DMS114 treated with DMSO at 0.1 percent for 48 hours (cell line): ENCODE measurements at regions not wholly inside any gene's neighbourhood (a gene's known extent, or its start where the extent isn't known, plus 50 kb on each side); places are given as distances from the start of the nearest gene placed in this dataset.
"Not testable (repeated sequence)": the region's sequence is repeated elsewhere in the genome, so short reads cannot be mapped to it uniquely, and the experiment has no call there.

ENCODE experiments used
- DNase-seq: peaks from one replicate; lab custom pipeline; 2025; ENCODE audit not compliant: unreplicated experiment; lab: John Stamatoyannopoulos, UW

DNA sequence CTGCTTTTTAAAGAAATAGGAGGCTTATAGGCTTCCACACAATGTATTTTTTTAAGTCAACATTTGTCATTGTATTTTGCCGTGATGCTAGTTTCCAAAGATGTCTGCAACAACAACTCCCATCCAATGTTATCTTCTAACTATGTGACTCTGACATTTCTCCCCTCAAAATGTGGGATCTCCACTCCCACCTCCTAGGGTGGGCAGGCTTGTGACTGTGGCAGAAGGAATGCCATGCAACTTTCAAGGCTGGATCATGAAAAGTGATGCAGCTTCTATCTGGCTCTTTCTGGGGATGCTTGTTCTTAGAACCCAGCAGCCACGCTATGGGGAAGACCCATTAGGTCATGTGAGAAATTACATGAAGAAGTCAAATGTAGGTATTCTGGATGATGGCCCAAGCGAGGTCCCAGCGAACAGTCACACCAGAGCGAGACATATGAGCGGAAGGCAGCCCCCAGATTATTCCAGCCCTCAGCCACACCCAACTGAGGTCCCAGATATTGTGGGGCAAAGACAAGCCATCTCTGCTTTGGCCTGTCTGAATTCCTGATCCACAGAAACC lies 124.3 kb downstream of the BDH1 start:
- DNase-seq, result no peak

DNA sequence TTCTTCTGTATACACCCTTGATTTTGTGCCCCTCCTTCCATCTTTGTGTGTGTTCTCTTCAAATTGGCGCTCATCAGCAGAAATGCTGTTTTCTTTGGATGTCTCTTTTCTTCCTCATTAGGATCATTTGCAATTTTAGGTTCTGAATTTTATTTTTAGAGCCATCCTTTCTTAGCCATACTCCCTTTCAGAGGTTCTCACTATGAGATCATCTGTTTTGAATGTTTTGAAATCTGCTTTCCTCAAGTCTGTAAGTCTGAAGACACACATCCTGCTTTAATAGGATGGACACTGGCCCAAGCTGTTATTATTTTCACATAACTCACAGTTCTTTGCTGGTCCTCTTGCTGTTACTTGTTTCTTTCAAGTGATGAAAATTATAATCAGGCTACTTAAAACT lies 124.8 kb downstream of the BDH1 start:
- DNase-seq, result no peak

DNA sequence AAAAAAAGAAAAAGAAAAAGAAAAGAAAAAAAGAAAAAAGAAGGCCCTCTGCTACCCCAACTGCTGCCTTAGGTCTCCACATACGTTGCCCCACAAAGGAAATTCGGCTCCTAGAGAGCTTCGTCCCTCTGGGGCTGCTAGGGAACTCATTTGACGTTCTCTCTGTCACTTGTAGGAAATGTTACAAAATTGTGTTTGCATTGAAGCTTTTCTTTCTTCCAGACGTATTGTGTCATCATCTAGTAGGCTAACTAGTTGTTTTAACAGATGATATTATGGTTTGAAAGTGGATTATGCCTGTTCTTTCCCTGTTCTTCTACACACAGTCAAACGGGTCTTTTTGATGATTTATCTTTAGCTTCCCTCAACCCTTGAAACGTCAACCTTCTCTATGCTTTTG lies 125.3 kb downstream of the BDH1 start:
- DNase-seq, result no peak

DNA sequence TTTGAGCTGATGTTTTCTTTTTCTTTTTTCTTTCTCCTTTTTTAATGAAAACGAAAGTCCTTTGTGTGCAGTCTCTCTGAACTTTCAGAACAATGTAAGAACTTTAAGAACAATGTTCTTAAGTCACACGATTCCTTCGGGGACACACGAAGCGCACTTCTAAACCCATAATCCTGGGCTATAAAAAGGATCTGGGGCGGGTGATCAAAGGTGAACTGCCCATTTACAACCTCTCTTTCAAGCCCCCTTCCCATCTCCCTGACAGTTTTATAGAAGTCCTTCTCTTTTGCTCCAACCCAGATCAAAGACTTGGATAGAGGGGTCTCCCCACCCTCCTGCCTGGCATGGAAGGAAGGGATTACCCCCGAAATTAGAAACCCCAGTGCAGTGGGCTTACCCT lies 126.8 kb downstream of the BDH1 start:
- no peak for DNase-seq

DNA sequence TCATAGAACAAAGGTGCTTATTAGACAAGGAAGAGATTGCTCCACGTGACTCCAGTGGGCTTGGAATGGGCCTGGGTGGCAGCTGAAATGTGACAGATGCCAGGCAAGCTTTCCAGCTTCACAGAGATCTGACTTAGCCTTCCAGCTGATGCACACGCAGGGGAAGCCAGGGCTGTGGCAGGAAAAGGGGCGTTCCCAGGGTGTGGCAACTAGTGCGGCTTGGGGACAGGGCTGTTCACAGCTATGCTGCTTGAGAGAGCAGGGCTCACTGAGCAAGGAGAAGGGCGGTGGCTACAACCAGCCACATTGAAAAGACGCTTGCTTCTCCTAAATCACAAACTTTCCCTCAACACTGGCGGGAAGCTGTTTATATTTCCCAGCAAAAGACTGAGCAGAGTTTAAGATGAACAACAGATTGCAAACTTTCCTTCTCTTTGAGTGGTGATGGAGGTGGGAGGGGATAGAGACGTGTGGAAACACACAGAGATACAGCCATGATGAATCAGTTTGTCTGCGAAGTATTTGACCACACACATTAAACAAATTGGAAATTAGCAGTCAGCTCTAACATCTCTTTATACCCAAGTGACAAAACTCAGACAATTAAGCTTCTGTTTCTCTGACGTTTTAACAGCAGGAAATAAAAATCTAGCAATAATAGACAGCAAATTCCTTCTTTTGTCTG lies 127.5 kb downstream of the BDH1 start:
- DNase-seq, result no peak

GRCh38 chr3:197427021-197427420 lies 128.6 kb upstream of the DLG1 start:
- no peak for DNase-seq

GRCh38 chr3:197426121-197426566 lies 127.7 kb upstream of the DLG1 start:
- no peak for DNase-seq

DNA sequence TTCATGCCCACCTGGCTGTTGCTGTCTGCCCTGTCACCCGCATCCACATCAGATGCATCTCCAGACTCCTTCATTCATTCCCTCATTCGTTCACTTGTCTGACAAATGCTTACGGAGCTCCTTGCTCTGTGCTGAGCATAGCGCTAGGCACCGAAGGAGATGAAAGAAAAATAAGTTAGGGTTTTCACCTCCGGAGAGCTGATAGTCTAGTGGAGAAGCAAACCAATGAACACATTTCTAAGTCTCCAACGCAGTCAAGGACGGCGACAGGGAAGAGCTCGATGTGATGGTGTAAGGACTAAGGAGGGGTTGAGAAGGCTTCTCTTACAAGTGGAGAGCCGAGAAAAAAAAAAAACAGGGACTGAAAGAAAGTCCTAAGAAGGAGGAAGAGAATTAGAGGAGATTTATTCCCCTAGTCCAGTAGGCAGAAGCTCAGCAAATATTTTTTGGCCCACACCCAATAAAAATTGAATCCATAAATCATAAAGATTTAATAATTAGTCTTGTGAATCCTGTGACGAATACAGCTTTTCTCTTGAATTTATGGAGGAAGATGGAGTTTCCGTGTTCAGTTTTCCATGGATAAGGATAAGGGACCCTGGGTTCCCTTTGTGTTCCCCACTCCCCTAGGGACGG lies 127.2 kb upstream of the DLG1 start:
- DNase-seq, result no peak

DNA sequence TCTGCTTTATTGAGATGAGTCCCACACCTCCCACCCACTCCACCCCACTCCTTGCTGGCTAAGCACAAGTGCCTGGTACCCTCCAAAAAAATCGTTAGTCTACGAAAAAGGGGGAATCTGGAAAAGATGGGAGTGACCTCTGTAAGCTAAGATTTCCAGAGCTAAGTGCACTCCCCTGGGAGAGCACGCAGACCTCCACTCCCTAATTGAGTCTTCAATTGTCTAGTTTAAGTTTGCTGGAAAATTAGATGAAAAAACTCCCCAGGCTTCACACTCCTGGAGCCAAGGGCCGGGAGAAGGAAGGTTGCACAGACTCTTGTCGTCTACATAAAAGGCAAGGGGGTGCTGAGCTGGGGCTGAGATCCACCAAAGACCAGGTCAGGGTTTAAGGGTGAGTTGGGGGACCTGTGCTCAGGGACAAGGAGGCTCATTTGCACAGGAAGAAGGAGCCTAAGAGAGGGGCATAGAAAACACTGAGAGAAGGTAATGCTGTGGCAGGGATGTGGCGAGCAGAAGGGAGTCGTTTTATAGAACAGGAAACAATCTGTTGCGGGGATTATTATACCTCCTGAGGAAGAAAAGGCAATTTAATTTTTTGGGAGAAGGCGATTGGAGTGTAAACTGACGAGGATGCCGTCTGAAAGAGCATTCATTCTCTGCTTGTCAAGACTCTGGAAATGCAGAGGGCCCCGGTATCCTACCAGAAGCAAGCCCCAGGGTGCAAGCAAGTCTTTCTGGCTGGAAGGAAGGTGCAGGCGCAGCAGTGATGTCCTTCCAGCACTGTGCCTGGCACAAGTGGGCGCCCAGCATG lies 126.5 kb upstream of the DLG1 start:
- DNase-seq, result no peak

- DNase-seq, result no peak
Measured at GRCh38 chr3:197424266-197424665, 125.9 kb upstream of the DLG1 start.

- no peak for DNase-seq
Measured at GRCh38 chr3:197423376-197423775, 125.0 kb upstream of the DLG1 start.

DNA sequence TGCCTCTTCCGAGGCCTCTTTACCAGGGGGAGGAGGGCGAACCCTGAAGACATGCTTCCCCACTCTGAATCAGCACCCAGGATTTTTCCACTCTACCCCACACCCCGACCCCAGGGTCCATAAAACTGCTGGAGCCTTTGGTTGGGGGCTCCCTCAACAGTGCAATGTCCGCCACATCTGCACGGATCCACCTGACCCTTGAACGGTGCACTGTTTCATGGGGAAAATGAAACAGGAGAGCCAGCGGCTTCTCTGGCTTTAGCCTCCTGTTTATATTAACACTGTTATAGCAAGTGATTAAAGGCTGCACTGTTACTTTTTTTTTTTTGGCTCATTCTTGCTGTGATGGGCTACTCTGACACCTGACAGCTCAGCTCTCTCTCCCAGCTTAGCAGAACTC lies 124.1 kb upstream of the DLG1 start:
- no peak for DNase-seq

- no peak for DNase-seq
Measured at GRCh38 chr3:197421021-197421420, 122.6 kb upstream of the DLG1 start.

DNA sequence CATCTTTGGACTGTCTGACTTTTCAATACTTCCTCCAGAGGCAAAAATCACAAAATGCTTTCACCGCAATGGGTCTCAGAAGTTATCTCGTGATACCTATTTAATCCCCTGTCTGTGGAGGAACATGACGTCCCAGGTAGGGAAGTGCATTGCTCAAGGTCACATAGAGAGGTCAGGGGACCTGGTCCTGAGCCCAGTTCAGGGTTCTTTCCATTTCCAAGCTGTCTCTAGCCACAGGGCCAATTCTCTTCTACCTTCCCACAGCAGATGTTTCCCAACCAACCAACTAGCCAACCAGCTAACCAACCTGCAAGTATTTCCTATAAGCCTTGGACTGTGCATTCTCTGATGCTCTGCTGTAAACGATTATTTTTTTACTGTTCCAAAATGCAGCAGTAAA lies 122.2 kb upstream of the DLG1 start:
- DNase-seq, result no peak

- DNase-seq, result no peak
Measured at GRCh38 chr3:197420115-197420514, 121.7 kb upstream of the DLG1 start.

- DNase-seq, result no peak
Measured at GRCh38 chr3:197419696-197420095, 121.3 kb upstream of the DLG1 start.

DNA sequence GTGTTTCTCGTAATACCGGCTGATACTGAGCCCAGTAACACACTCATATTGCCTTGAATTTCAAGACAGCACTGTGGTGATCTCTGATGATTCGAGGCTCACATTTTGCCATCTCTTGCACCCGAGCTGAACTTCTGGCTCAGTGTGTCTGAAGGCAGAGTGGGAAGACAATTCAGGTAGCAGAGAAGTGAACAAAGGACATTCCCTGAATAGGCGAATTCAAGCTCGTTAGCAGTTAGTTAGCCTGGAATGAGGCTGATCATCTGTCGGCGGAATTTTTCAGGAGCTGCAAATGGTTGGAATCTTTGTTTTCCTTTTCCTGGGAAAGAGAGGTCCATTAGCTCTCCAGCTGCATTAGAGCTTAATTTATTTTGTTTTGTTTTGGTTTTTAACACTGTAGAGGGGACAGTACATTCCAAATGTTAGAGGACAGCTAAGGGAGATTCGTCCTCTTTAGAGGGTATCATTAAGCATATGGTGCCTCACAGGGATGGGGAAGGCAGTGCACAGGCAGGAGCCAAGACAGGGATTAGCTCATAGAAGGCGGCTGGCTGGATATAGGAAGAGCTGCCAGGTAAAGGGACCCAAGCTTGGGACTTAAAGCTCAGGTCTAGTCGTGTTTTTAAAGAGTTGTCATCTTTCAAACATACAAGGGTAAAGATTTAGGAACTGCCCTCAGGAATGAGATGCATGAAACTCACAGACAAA lies 119.7 kb upstream of the DLG1 start:
- no peak for DNase-seq

- no peak for DNase-seq
Measured at GRCh38 chr3:197417441-197417840, 119.0 kb upstream of the DLG1 start.

GRCh38 chr3:197411899-197412298 lies 113.5 kb upstream of the DLG1 start:
- not testable (repeated sequence) for DNase-seq

DNA sequence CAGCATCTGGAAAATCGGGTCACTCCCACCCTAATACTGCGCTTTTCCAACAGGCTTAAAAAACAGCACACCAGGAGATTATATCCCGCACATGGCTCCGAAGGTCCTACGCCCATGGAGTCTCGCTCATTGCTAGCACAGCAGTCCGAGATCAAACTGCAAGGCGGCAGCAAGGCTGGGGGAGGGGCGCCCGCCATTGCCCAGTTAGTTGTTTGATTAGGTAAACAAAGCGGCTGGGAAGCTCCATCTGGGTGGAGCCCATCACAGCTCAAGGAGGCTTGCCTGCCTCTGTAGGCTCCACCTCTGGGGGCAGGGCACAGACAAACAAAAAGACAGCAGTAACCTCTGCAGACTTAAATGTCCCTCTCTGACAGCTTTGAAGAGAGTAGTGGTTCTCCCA lies 111.8 kb upstream of the DLG1 start:
- DNase-seq, result not testable (repeated sequence)
